NCI-H446 treated with DMSO at 0.1 percent for 48 hours (cell line): ENCODE measurements at regions not wholly inside any gene's neighbourhood (a gene's known extent, or its start where the extent isn't known, plus 50 kb on each side); places are given as distances from the start of the nearest gene placed in this dataset.
"Not testable (repeated sequence)": the region's sequence is repeated elsewhere in the genome, so short reads cannot be mapped to it uniquely, and the experiment has no call there.

Experiments used
- DNase-seq: peaks from one replicate; lab custom pipeline; 2025; lab: John Stamatoyannopoulos, UW

DNA sequence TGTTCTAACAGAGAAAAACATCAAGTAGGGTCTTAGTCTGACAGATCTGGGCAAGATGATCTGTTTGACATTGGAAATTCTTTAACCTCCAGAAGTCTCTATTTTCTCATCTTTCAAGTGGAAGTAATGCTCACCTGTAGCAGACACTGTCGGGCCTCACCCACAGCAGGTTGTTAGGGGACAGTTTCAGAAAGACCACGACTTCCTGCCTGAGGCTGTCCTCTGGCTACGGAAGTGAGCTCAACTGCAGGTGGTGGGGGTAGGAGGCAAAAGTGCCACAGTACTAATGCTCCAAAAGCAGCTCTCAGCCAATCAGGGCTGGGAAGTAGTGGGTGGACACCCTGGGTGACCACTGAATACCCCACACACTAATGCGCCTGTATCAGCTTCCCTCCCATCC is 111.4 kb upstream of the TOPAZ1 start:
- DNase-seq: no peak

DNA sequence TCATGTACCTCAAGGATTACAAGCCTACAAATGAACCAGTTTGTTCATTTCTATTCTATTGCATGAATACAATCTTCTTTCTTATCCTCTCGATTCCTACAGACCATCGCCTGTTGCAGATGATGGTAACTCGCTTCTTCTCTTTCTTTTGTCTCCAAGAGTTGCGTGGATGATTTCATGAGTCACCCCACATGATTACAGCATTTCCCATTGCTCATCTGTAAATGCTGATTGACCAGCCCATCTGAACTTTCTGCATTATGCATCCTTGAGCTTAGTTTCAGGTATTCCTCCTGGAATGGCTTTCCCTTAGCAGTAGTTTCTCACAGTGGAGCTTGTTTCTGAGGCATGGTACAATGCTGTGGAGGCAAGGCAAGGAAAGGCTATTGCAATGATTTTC is 109.6 kb upstream of the TOPAZ1 start:
- no peak for DNase-seq

DNA sequence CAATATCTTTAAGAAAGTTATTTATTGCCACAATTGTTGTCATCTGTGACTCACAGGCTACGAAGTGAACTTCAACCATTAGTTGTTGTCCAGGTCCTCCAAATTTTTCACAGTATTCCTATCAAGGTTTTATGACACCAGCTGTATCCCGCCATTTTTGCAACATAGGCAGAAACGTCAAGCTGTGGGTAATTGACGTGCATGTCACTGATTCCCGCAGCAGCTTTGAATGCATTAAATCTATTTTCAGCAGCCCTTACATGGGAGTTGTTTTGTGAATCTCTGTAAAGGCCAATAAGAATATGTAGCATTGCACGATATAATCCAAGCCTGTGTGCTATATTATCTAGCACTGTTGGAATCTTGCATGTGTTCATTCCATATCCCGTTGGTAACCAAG is 109.1 kb upstream of the TOPAZ1 start:
- no peak for DNase-seq

DNA sequence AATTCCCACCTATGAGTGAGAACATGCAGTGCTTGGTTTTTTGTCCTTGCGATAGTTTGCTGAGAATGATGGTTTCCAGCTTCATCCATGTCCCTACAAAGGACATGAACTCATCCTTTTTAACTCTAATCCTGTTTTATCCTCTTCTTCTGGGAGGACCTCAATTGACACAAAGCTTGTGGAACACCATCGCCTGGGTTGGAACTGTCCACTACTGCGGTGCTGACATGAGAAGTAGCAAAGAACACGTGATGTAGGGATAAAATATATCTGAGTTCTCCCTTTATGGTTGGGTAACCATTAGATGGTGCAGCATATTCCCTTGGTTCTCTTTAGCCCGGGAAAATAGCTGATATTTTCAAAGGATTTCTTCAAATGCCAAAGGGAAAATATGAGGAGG is 105.3 kb upstream of the TOPAZ1 start:
- no peak for DNase-seq

DNA sequence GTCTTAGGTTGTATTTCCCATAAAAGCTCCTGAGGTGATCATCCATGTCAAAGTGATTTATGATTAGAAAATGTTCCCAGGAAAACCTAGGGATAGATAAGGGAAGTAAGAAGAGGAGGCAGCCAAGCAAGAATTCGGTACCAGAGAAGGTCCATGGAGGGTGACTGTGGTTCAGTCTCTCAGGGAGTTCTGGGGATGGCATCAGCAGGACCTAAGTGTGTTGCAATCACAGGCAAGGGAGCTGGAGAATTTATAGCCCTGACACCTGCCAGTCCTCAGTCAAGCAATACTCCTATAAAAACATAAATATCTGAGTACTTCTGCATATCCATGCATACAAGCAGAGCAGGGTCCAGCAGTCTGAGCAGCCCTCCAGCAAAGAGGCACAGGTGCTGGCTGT is 95.6 kb upstream of the TOPAZ1 start:
- no peak for DNase-seq

DNA sequence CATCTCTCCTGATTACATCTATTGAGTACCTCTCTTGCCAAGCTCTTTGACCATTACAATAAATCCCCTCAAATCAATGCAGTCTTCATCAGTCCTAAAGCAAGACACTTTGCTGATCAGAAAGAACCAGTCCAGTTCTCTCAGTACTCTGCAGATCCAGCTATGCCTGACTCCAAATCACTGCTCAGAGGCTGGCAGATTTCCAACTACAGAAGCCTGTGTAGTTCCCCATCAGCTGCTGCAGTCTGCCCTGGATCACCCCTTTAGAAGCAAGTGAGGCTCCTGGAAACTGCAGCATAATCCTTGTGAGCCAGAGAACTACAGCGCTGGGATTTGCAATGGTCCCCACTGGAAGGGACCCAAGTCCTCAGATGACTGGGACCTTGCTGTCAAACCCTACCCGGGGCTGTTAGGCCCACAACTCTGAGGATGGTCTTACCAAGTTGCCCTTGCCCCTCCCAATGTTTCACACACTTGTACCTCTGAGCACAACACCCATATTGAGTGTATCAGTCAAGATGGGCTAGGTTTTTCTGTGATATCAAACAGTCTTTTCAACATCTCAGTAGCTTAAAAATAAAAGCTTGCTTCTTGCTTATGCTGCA is 81.9 kb upstream of the TOPAZ1 start:
- DNase-seq: no peak

DNA sequence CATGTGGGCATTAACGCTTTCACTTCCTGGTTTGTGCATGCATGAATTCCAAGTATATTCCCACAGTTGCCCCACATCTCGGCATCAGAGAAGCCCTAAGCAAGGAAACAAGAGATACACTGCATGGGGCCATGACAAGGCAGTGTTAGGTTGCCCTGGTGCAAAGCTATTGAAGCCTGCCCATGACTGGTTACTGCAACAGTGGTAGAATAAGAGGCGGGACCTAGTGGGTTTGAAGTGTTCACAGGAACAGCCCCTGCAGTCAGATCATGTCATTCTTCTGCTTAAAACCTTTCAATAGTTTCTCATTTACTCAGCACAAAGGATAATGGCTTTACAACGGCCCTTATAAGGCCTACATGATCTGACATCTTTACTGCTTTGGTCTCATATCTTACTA is 80.9 kb upstream of the TOPAZ1 start:
- DNase-seq: no peak

DNA sequence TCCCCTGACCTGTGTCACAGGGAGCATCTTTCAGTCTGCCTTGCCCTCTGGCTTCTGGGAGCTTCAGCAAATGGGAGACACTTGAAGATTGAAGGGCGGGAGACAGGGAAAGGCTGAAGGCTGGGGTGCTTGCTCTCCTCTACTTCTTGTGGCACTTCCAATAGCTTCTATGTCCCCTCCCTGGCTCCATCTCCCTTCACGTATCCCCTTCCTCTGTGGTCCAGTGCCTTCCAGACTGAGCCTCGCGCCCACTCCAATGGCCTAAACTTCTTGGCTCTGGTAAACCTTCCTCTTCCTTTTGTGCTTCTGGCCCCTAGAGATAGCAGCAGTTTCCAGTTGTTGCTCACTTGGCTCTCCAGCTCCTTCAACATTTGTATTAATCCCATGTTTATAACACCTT is 69.8 kb upstream of the TOPAZ1 start:
- no peak for DNase-seq

DNA sequence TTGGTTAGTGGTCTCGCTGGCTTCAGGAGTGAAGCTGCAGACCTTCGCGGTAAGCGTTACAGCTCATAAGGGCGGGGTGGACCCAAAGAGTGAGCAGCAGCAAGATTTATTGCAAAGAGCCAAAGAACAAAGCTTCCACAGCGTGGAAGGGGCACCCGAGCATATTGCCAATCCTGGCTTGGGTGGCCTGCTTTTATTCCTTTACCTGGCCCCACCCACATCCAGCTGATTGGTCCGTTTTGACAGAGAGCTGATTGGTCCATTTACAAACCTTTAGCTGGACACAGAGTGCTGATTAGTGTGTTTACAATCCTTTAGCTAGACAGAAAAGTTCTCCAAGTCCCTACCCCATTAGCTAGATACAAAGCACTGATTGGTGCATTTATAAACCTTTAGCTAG is 69.0 kb upstream of the TOPAZ1 start:
- DNase-seq: not testable (repeated sequence)

DNA sequence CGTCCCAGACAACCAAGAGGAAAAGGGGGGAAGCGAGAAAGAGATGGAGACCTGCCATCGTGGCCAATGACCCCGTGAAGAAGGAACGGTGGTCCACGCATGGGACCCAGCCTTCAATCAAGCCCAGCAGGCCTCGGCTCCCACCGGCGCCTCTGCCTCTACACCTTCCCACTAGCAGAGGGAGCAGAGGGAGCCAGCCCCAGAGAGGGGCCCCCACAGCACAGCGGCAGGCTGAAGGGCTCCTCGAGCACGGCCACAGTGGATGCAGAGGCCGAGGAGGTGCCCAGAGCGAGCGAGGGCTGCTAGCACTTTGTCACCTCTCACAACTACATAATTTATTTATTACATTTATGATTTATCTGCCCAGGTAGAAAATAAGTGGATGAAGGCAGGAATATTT is 68.4 kb upstream of the TOPAZ1 start:
- no peak for DNase-seq

DNA sequence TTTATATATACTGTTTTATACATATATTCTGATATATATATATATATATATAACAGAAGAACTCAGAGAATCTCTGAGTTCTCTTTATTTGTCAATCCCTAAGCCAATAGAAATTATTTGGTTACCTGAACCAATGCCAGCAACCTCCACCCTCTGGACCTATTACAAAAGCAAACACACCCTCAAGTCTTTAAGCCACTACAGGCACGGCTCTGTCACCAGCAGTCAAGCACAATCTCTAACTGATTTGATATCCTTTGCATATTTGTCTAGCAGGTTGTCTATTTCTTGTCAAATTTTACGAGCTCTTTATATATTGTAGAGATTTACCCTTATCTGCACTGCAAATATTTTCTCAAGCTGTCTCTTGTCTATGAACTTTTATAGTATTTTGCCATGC is 66.6 kb upstream of the TOPAZ1 start:
- no peak for DNase-seq

DNA sequence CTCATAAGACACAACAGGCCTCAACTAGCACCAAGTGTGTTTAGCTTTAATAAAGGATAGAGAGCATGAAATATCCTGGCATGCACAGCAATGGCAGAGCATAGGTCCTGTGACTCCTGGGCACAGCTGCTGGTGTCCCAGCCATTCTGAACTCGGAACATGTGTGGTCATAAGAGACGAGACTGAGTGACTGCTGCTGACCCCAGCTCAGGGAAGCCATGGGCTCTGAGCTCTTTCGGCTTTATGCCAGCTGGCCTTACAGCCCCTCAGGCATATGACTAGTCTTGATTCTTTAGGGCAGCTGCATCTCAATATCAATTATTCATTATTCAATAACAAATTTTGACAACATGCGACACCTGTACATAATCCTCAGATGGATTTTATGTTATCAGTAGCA is 62.4 kb upstream of the TOPAZ1 start:
- DNase-seq: no peak

DNA sequence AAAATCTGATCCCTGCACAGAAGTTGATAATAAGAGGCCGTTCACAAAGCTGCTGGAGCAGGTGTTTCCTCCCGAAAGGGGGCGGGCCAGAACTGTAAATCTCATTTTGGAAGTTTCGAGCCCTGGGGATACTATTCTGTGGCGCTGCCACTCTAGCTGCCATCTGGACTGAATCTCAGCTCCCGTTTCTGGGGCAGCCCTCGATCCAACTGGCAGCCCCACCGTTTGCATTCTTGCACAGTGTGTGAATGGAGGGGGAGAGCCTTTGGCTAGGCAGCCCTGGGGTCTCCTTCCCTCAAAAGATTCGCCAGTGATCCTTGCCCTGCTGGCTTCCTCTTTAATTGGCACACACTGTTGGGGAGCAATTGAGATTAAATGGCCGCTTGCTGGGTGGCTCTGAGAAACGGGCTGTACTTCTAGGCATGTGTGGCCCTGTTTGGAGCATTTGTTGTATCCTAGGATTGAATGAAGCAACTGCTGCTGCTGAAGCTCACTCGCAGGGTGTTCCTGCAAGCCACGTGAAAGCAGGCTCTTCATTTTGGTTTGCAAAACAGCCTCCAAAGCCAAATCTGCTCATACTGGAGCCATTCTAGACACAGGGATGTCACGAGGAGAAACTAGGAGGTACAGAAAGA is 57.2 kb upstream of the TOPAZ1 start:
- DNase-seq: no peak

DNA sequence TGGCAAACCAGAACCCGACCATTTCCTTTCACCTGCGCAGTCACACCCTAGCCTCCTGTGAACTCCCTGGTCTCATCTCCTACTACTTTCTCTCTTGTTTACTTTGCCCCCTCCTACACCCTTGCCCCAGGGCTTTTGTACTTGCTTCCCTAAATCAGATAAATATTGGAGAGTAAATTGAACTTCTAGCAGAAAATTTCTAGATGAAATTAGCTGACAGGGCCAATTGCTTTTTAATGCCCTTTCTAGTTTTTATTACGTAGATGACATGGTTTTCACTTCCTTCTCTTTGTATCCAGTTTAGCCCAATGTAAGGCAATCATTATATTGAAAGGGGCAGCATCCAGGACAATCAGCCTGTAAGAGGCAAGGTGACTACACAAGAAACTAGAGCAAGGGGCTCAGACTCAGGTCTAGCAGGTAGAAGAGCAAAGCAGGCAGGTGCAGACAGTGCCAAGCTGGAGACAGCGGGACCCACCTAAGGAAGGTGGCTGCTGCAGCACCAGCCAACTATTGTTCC is 56.2 kb upstream of the TOPAZ1 start:
- DNase-seq: no peak

DNA sequence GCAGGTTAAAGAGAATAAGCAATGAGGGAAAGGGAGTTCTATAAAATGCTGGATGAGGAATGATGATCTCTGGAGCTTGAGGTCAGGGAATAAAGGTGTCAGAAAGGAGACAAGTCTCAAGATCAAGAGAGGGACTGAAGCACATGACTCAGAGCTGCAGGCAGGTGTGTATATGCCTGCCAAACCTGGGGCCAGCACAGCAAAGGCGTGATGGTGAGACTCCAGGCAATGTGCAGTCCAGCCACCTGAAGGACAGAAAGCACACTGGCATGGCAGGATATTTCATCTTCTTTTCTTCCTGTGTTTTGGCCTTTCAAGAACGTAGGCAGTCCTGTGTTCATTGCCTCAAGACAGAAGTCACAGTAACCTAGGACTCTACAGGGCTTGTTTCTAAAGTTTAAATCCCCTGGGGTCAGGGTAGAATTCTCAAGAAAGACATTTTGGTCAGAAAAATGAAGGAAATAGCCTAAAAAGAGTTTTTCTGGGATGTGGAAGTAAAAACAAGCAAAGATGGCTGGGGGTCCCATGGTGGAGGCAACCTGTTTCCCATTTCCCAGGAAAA is 55.5 kb upstream of the TOPAZ1 start:
- DNase-seq: no peak

DNA sequence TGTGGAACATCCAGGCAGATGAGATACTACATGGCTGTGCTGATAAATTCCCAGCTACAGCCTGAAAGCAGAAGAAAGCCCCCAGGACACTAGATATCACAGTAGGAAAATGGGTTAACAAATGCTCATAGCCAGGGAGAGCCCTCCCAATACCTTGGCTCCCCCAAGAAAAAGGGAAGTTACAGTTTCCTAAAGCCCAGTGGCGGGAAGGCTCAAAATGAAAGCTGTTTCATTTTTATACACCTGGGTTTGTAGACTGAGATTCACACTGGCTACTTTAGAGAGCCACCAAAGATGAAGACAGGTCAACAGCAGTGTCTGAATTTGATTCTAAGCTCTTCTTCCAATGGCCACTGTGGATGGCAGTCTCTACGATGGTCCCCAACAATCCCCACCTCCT is 55.0 kb upstream of the TOPAZ1 start:
- DNase-seq: no peak
